ENCODE measurements at regions not wholly inside any gene's neighbourhood (a gene's known extent, or its start where the extent isn't known, plus 50 kb on each side); places are given as distances from the start of the nearest gene placed in this dataset.
A peak's percentile ranks its signal among the peaks of the same experiment; 100 is the strongest.
"Not testable (repeated sequence)": the region's sequence is repeated elsewhere in the genome, so short reads cannot be mapped to it uniquely, and the experiment has no call there.

- H4K20me1 ChIP-seq (ENCODE audit: insufficient read depth, low read length), result no peaks in the 10 kb centered on the region
- H3K9me3 Mint-ChIP-seq, result peaks cover 0 to 2% (median 0%) of the 10 kb centered on the region in 7 donors
- intact Hi-C loops (cut with micrococcal nuclease), result no loop called here
- H3K36me3 Mint-ChIP-seq, result no peaks in the 10 kb centered on the region
- no peaks in the 10 kb centered on the region for H3K79me2 ChIP-seq (ENCODE audit: insufficient read depth, low read length)
- H3K36me3 ChIP-seq (replicated peaks in 1 of 2; ENCODE audit: control insufficient read depth in 1 of 2, insufficient read depth in 2 of 2, low read length in 2 of 2), result no peaks in the 10 kb centered on the region
- H3K27me3 Mint-ChIP-seq (ENCODE audit: low read depth in 3 of 3), result peaks cover 2 to 9% (median 4%) of the 10 kb centered on the region in 3 donors
- no peak overlapping the region for H3K4me3 ChIP-seq (replicated peaks in 1 of 3; ENCODE audit: low read depth in 2 of 3, low read length in 3 of 3)
- no peak overlapping the region for H3K9ac ChIP-seq (ENCODE audit: insufficient read depth, low read length, poor library complexity, severe bottlenecking)
- TF ChIP-seq, protein P1, sequence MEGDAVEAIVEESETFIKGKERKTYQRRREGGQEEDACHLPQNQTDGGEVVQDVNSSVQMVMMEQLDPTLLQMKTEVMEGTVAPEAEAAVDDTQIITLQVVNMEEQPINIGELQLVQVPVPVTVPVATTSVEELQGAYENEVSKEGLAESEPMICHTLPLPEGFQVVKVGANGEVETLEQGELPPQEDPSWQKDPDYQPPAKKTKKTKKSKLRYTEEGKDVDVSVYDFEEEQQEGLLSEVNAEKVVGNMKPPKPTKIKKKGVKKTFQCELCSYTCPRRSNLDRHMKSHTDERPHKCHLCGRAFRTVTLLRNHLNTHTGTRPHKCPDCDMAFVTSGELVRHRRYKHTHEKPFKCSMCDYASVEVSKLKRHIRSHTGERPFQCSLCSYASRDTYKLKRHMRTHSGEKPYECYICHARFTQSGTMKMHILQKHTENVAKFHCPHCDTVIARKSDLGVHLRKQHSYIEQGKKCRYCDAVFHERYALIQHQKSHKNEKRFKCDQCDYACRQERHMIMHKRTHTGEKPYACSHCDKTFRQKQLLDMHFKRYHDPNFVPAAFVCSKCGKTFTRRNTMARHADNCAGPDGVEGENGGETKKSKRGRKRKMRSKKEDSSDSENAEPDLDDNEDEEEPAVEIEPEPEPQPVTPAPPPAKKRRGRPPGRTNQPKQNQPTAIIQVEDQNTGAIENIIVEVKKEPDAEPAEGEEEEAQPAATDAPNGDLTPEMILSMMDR (IDR thresholded peaks at IDR 0.05), result no peak
- H3K4me1 ChIP-seq (ENCODE audit: control insufficient read depth in 1 of 2, insufficient read depth in 2 of 2, low read length in 2 of 2), result no peaks in the 10 kb centered on the region
- 60% methylated on average over 1 of the region's 5 CpGs for WGBS (ENCODE audit: insufficient coverage)
- no peak overlapping the region for H3K27ac Mint-ChIP-seq
- H3K4me1 Mint-ChIP-seq, result no peaks in the 10 kb centered on the region
- no peaks in the 10 kb centered on the region for H3K27me3 ChIP-seq (ENCODE audit: control insufficient read depth in 2 of 2, insufficient read depth in 2 of 2, low read length in 2 of 2)
- H3K9me3 ChIP-seq (replicated peaks in 1 of 2; ENCODE audit: control insufficient read depth in 1 of 2, insufficient read depth in 1 of 2, low read length in 2 of 2), result no peaks in the 10 kb centered on the region
- no peak overlapping the region for H3K4me3 Mint-ChIP-seq
- DNase-seq, result no peak
- H3K4me2 ChIP-seq (replicated peaks; ENCODE audit: extremely low read depth, low read length, poor library complexity, severe bottlenecking), result no peak overlapping the region
- no peak overlapping the region for H2AFZ ChIP-seq (ENCODE audit: insufficient read depth, low read depth, low read length, poor library complexity, severe bottlenecking)
- H3K27ac ChIP-seq (ENCODE audit: low read depth in 1 of 2, low read length in 2 of 2), result no peak overlapping the region
Measured at GRCh38 chrX:447052-447451, 60.3 kb upstream of the PPP2R3B start.

DNA sequence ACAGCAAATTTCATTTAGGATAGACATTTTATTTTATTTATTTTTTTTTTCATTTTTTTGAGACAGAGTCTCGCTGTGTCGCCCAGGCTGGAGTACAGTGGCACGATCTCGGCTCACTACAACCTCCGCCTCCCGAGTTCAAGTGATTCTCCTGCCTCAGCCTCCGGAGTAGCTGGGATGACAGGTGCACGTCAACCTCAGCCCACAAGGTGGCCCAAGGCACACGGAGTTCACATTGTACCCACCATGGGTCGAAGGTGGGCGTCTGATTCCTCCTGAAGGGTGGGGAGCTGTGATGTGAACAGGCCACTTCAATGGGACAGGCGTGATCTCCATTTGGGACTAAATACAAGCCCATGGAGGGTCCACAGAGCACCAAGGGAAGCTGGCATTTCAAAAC lies 65.0 kb upstream of the PPP2R3B start:
- H3K4me1 Mint-ChIP-seq; DNase-seq; H3K9me3 ChIP-seq (replicated peaks in 1 of 2; ENCODE audit: control insufficient read depth in 1 of 2, insufficient read depth in 1 of 2, low read length in 2 of 2); H3K27me3 Mint-ChIP-seq (ENCODE audit: low read depth in 3 of 3); H3K4me1 ChIP-seq (ENCODE audit: control insufficient read depth in 1 of 2, insufficient read depth in 2 of 2, low read length in 2 of 2); H3K4me3 Mint-ChIP-seq; H3K4me2 ChIP-seq (replicated peaks; ENCODE audit: extremely low read depth, low read length, poor library complexity, severe bottlenecking); H4K20me1 ChIP-seq (ENCODE audit: insufficient read depth, low read length); H3K4me3 ChIP-seq (replicated peaks in 1 of 3; ENCODE audit: low read depth in 2 of 3, low read length in 3 of 3); H3K9ac ChIP-seq (ENCODE audit: insufficient read depth, low read length, poor library complexity, severe bottlenecking); H2AFZ ChIP-seq (ENCODE audit: insufficient read depth, low read depth, low read length, poor library complexity, severe bottlenecking); H3K27ac ChIP-seq (ENCODE audit: low read depth in 1 of 2, low read length in 2 of 2); H3K36me3 ChIP-seq (replicated peaks in 1 of 2; ENCODE audit: control insufficient read depth in 1 of 2, insufficient read depth in 2 of 2, low read length in 2 of 2); H3K79me2 ChIP-seq (ENCODE audit: insufficient read depth, low read length); H3K36me3 Mint-ChIP-seq; intact Hi-C loops (cut with micrococcal nuclease); H3K27me3 ChIP-seq (ENCODE audit: control insufficient read depth in 2 of 2, insufficient read depth in 2 of 2, low read length in 2 of 2); H3K9me3 Mint-ChIP-seq: not testable (repeated sequence)
- peak overlapping the region in 1 of 7 donors; percentile 40 for H3K27ac Mint-ChIP-seq
- WGBS (ENCODE audit: insufficient coverage), result 68% methylated on average over 10 of the region's 12 CpGs

Measured in CD14-positive monocyte (primary cell).